Esophagus squamous epithelium (tissue), 5 donors: ENCODE measurements at regions not wholly inside any gene's neighbourhood (a gene's known extent, or its start where the extent isn't known, plus 50 kb on each side); places are given as distances from the start of the nearest gene placed in this dataset.

ENCODE experiments used
- DNase-seq: peaks from one replicate; lab custom pipeline; 2025; lab: John Stamatoyannopoulos, UW
- H3K27ac ChIP-seq, 4 donors: fragments of 200-600 bp; sonication (generic); one replicate each; pipeline ENCODE4 v1.5.1; 2016 to 2019; ENCODE audit warnings: mild to moderate bottlenecking in 1 of 4
- H3K27me3 ChIP-seq, 4 donors: fragments of 200-600 bp; sonication (generic); 1 replicate in 3 of 4; 2 replicates in 1 of 4; pipeline versions ENCODE4 v1.5.1 to v1.6.0; 2017 to 2021; ENCODE audit warnings: antibody characterized with exemption in 1 of 4
- H3K36me3 ChIP-seq, 3 donors: fragments of 200-600 bp; sonication (generic); one replicate each; pipeline ENCODE4 v1.5.1; 2016 to 2019
- H3K4me1 ChIP-seq, 3 donors: fragments of 200-600 bp; sonication (generic); one replicate each; pipeline ENCODE4 v1.5.1; 2017 to 2019
- H3K4me3 ChIP-seq, 4 donors: fragments of 200-600 bp; sonication (generic); 1 replicate in 3 of 4; 2 replicates in 1 of 4; pipeline ENCODE4 v1.5.1; 2016 to 2019; ENCODE audit warnings: mild to moderate bottlenecking in 2 of 4, moderate library complexity in 1 of 4
- H3K9me3 ChIP-seq, 3 donors: fragments of 200-600 bp; sonication (generic); one replicate each; pipeline ENCODE4 v1.5.1; 2016 to 2019
- POLR2A ChIP-seq, 4 donors: fragments of 450-650 bp; IDR thresholded peaks; one replicate each; pipeline ENCODE4 v1.6.1; 2017; ENCODE audit warnings: antibody characterized with exemption in 4 of 4, mild to moderate bottlenecking in 4 of 4, moderate library complexity in 3 of 4
- WGBS, 2 donors: methylation state at CpG; one replicate each; pipeline ENCODE4 v1.1.5; 2018; 5-methylcytosine and 5-hydroxymethylcytosine counted together
- intact Hi-C: fragments of 100-400 bp; cut with DNase I; formaldehyde crosslinking; loops from one replicate; pipeline ENCODE4 v1.15.0; 2022
- TF ChIP-seq, protein P1 (sequence below), 6 experiments: fragments of 450-650 bp in 4 of 6; fragments of 200-600 bp in 2 of 6; sonication (generic) in 2 of 6; IDR thresholded peaks; one replicate each; pipeline ENCODE4 v1.5.1; 2016 to 2019; ENCODE audit warnings: antibody characterized with exemption in 6 of 6, mild to moderate bottlenecking in 4 of 6, moderate library complexity in 4 of 6
- donor health status: DM: yes; HTN: yes; CAD: no.

DNA sequence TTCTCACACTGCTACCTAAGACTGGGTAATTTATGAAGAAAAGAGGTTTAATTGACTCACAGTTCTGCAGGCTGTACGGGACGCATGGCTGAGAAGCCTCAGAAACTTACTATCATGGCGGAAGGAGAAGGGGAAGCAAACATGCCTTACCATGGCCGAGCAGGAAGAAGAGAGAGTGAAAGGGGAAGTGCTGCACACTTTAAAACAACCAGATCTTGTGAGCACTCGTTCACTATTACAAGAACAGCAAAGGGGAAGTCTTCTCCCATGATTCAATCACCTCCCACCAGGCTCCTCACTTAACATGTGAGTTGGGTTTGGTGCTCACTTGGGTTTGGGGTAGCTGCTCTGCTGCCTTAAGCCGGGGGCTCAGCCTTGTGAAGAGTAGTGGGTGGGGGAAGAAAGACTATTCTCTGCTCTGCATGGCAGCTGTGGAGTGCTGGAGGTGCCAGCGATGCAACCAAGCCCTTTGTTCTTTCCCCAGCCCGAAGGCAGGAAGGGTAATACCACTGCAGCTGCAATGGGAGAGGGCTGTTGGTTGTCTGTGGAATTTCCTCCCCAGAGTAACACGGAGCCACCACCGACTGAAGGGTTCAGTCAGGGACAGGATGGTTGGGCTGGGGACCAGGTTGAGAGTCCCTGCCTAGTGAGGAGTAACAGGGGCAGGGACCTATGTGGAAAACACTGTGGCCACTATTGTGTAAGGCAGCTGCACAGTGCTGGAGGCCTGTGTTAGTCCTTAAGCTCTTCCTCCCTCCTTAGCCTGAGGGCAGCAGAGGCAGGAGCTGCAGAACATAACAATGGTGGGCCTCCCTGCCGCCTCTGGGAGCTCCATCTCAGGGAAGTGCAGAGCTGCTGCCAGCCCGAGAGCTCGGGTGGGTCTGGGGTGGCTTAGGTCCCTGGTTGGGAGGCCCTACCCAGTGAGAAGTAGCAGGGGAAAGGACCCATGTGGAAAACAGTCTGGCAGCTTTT, 1262.5 kb downstream of the EFNB2 start:
- DNase-seq, result no peak
- Histone ChIP-seq H3K36me3 (no peaks in the 10 kb centered on the region), H3K27me3 (no peaks in the 10 kb centered on the region), H3K4me3 (no peak overlapping the region), H3K27ac (no peak overlapping the region), H3K4me1 (no peaks in the 10 kb centered on the region), H3K9me3 (no peaks in the 10 kb centered on the region)
- WGBS, 2 donors, result 65 to 80% methylated on average over 13 of the region's 13 CpGs
- TF ChIP-seq, protein P1, sequence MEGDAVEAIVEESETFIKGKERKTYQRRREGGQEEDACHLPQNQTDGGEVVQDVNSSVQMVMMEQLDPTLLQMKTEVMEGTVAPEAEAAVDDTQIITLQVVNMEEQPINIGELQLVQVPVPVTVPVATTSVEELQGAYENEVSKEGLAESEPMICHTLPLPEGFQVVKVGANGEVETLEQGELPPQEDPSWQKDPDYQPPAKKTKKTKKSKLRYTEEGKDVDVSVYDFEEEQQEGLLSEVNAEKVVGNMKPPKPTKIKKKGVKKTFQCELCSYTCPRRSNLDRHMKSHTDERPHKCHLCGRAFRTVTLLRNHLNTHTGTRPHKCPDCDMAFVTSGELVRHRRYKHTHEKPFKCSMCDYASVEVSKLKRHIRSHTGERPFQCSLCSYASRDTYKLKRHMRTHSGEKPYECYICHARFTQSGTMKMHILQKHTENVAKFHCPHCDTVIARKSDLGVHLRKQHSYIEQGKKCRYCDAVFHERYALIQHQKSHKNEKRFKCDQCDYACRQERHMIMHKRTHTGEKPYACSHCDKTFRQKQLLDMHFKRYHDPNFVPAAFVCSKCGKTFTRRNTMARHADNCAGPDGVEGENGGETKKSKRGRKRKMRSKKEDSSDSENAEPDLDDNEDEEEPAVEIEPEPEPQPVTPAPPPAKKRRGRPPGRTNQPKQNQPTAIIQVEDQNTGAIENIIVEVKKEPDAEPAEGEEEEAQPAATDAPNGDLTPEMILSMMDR (IDR thresholded peaks at IDR 0.05), result no peak
- TF ChIP-seq POLR2A (IDR thresholded peaks at IDR 0.05), result no peak
- intact Hi-C loops, result no loop called here

DNA sequence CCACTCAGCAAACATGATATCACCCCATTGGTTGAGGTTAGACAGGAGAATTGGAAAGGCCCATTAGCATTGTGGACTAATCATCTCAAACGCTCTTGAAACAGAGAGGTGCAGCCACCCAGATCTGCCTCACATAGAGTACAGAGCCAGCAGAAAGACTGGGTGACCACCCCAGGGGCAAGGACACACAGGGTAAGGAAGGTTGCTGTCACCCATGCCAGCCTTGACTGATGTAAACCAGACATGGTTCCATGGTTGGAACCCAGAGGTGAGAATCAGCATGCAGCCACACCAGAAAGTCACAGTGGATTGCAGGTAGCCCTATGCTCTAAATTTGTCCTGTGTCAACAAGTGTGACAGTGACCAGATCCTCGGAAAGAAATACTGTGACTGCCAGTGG, 1268.8 kb downstream of the EFNB2 start:
- H3K36me3 ChIP-seq, result no peaks in the 10 kb centered on the region
- no peak for DNase-seq
- no peak for TF ChIP-seq POLR2A (IDR thresholded peaks at IDR 0.05)
- TF ChIP-seq, protein P1 (IDR thresholded peaks at IDR 0.05), result no peak
- no peak overlapping the region for H3K4me3 ChIP-seq
- H3K4me1 ChIP-seq, result no peaks in the 10 kb centered on the region
- intact Hi-C loops, result no loop called here
- WGBS, 2 donors, result 56% methylated on average over 1 of the region's 2 CpGs; no CpG with 5 or more reads in 1 of the 2 donors
- H3K9me3 ChIP-seq, result no peaks in the 10 kb centered on the region
- no peaks in the 10 kb centered on the region for H3K27me3 ChIP-seq
- H3K27ac ChIP-seq, result no peak overlapping the region

- no peak overlapping the region for H3K27ac ChIP-seq
- 86 to 92% methylated on average over 2 of the region's 2 CpGs for WGBS, 2 donors
- intact Hi-C loops, result no loop called here
- H3K4me1 ChIP-seq, result no peaks in the 10 kb centered on the region
- no peaks in the 10 kb centered on the region for H3K9me3 ChIP-seq
- no peak for DNase-seq
- TF ChIP-seq, protein P1 (IDR thresholded peaks at IDR 0.05), result no peak
- TF ChIP-seq POLR2A (IDR thresholded peaks at IDR 0.05), result no peak
- no peaks in the 10 kb centered on the region for H3K36me3 ChIP-seq
- H3K4me3 ChIP-seq, result no peak overlapping the region
- H3K27me3 ChIP-seq, result no peaks in the 10 kb centered on the region
These were observed 1272.9 kb downstream of the EFNB2 start for GRCh38 chr13:105262579-105262978.

DNA sequence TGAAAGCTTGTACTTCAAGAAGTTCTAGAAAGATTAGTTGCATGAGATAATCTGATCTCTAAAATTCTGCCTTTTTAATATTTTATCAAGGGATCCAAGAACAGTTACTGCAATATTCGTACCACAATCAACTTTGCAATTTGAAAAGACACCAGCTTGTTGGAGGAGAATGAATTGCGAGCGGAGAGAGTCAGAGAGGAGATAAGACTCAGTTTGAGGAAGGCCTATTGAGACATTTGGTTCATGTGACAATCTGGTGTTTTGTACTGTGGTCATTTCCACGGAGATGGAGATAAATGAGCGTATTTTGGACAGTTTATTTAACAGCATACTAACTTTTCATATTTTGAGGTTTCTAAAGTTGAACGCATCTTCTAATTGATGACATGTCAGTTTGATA, 1276.0 kb downstream of the EFNB2 start:
- no peak for DNase-seq
- no peaks in the 10 kb centered on the region for H3K36me3 ChIP-seq
- H3K27me3 ChIP-seq, result no peaks in the 10 kb centered on the region
- TF ChIP-seq POLR2A (IDR thresholded peaks at IDR 0.05), result no peak
- TF ChIP-seq, protein P1 (IDR thresholded peaks at IDR 0.05), result no peak
- H3K27ac ChIP-seq, result no peak overlapping the region
- H3K4me1 ChIP-seq, result no peaks in the 10 kb centered on the region
- no peaks in the 10 kb centered on the region for H3K9me3 ChIP-seq
- intact Hi-C loops, result no loop called here
- 79 to 81% methylated on average over 6 of the region's 6 CpGs for WGBS, 2 donors
- H3K4me3 ChIP-seq, result no peak overlapping the region

DNA sequence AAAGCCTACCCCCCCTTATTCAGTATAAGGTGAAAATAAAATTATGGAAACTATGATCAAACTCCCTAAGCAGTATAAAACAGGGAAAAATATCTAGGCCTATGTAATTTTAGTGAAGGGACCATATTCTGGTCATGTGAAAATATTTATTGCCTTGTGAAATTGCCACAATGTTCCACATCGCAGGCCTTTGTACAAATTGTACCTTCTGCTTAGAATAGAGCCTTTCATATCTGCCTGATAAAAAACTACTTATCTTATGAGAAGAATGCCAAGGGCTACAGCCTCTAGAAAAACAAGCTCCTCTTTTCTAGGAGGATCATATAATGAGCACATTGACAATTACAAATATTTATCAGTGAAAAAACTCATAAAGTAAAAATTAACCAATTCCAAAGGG, 1280.0 kb downstream of the EFNB2 start:
- no peak overlapping the region for H3K27ac ChIP-seq
- H3K36me3 ChIP-seq, result no peaks in the 10 kb centered on the region
- WGBS, 2 donors, result 68 to 83% methylated on average over 1 of the region's 1 CpG
- no peak for TF ChIP-seq POLR2A (IDR thresholded peaks at IDR 0.05)
- TF ChIP-seq, protein P1 (IDR thresholded peaks at IDR 0.05), result no peak
- H3K4me3 ChIP-seq, result no peak overlapping the region
- H3K27me3 ChIP-seq, result no peaks in the 10 kb centered on the region
- H3K9me3 ChIP-seq, result no peaks in the 10 kb centered on the region
- intact Hi-C loops, result no loop called here
- no peak for DNase-seq
- H3K4me1 ChIP-seq, result no peaks in the 10 kb centered on the region
